ENCODE measurements at regions not wholly inside any gene's neighbourhood (a gene's known extent, or its start where the extent isn't known, plus 50 kb on each side); places are given as distances from the start of the nearest gene placed in this dataset.

DNA sequence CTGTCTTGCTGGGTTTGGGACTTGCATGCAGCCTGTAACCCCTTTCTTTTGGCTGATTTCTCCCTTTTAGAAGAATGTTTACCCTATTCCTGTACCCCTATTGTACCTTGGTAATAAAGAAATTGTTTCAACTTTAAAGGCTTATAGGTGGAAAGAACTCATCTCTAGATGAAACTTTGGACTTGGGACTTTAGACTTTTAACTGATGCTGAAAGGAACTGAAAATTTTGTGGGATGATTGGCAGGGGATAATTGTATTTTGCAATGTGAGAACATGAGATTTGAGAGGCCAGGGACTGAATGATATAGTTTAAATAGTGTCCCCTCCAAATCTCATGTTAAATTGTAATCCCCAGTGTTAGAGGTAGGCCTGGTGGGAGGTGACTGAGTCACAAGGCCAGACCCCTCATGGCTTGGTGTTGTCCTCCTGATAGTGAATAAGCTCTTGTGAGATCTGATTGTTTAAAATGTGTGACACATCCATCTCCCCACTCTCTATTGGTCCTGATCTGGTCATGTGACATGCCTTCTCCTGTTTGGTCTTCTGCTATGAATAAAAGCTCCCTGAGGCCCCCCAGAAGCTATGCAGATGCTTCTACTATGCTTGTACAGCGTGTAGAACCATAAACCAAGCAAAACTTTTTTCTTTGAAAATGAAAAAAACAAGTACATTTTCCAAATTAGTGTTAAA is 1621.3 kb upstream of the B3GALT2 start:
- TF ChIP-seq EZH2phosphoT487 (IDR thresholded peaks at IDR 0.05; ENCODE audit: borderline replicate concordance): no peak
- TF ChIP-seq, protein P1, sequence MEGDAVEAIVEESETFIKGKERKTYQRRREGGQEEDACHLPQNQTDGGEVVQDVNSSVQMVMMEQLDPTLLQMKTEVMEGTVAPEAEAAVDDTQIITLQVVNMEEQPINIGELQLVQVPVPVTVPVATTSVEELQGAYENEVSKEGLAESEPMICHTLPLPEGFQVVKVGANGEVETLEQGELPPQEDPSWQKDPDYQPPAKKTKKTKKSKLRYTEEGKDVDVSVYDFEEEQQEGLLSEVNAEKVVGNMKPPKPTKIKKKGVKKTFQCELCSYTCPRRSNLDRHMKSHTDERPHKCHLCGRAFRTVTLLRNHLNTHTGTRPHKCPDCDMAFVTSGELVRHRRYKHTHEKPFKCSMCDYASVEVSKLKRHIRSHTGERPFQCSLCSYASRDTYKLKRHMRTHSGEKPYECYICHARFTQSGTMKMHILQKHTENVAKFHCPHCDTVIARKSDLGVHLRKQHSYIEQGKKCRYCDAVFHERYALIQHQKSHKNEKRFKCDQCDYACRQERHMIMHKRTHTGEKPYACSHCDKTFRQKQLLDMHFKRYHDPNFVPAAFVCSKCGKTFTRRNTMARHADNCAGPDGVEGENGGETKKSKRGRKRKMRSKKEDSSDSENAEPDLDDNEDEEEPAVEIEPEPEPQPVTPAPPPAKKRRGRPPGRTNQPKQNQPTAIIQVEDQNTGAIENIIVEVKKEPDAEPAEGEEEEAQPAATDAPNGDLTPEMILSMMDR (conservative IDR thresholded peaks at IDR 0.05; ENCODE audit: low read length): no peak

Measured in Loucy (cell line).